Cardiac muscle cell (in vitro differentiated cells and primary cell): ENCODE measurements at regions not wholly inside any gene's neighbourhood (a gene's known extent, or its start where the extent isn't known, plus 50 kb on each side); places are given as distances from the start of the nearest gene placed in this dataset.

Source experiments
- DNase-seq, 2 donors: peaks; one replicate each; pipeline versions ENCODE4 v3.0.0 to v3.0.0-alpha.2; 2010 to 2017; ENCODE audit warnings: low read depth in 1 of 2, low spot score in 1 of 2
- H3K27ac ChIP-seq: fragments of 200-600 bp; sonication (generic); 2 replicates; pipeline ENCODE4 v1.5.1; 2016
- H3K27me3 ChIP-seq: fragments of 200-600 bp; sonication (generic); 2 replicates; pipeline ENCODE4 v1.6.0; 2016; ENCODE audit warnings: control low read depth
- H3K36me3 ChIP-seq: fragments of 200-600 bp; sonication (generic); 2 replicates; pipeline ENCODE4 v1.5.1; 2016; ENCODE audit warnings: control low read depth
- H3K4me1 ChIP-seq: fragments of 200-600 bp; sonication (generic); 2 replicates; pipeline ENCODE4 v1.8.1; 2017; ENCODE audit warnings: low read depth, mild to moderate bottlenecking, mixed run types
- H3K4me3 ChIP-seq: fragments of 200-600 bp; sonication (generic); 2 replicates; pipeline ENCODE4 v1.5.1; 2016; ENCODE audit warnings: mild to moderate bottlenecking
- H3K9me3 ChIP-seq: fragments of 200-600 bp; sonication (generic); 2 replicates; pipeline ENCODE4 v1.5.1; 2017; ENCODE audit warnings: low read depth, mild to moderate bottlenecking, control low read depth
- TF ChIP-seq, protein P1 (sequence below): IDR thresholded peaks from 2 replicates; pipeline ENCODE4 v1.5.1; 2012; ENCODE audit warnings: low read depth, mild to moderate bottlenecking, low read length

- peak in 1 of 2 donors; percentile 15 for DNase-seq
- no peaks in the 10 kb centered on the region for H3K9me3 ChIP-seq
- TF ChIP-seq, protein P1, sequence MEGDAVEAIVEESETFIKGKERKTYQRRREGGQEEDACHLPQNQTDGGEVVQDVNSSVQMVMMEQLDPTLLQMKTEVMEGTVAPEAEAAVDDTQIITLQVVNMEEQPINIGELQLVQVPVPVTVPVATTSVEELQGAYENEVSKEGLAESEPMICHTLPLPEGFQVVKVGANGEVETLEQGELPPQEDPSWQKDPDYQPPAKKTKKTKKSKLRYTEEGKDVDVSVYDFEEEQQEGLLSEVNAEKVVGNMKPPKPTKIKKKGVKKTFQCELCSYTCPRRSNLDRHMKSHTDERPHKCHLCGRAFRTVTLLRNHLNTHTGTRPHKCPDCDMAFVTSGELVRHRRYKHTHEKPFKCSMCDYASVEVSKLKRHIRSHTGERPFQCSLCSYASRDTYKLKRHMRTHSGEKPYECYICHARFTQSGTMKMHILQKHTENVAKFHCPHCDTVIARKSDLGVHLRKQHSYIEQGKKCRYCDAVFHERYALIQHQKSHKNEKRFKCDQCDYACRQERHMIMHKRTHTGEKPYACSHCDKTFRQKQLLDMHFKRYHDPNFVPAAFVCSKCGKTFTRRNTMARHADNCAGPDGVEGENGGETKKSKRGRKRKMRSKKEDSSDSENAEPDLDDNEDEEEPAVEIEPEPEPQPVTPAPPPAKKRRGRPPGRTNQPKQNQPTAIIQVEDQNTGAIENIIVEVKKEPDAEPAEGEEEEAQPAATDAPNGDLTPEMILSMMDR: no peak
- no peak overlapping the region for H3K27ac ChIP-seq
- H3K4me3 ChIP-seq: no peak overlapping the region
- peaks cover 29% of the 10 kb centered on the region for H3K4me1 ChIP-seq
- no peaks in the 10 kb centered on the region for H3K27me3 ChIP-seq
- H3K36me3 ChIP-seq: peaks cover 6% of the 10 kb centered on the region
Measured at GRCh38 chr9:110101531-110102161, 106.3 kb downstream of the C9orf152 start.

DNA sequence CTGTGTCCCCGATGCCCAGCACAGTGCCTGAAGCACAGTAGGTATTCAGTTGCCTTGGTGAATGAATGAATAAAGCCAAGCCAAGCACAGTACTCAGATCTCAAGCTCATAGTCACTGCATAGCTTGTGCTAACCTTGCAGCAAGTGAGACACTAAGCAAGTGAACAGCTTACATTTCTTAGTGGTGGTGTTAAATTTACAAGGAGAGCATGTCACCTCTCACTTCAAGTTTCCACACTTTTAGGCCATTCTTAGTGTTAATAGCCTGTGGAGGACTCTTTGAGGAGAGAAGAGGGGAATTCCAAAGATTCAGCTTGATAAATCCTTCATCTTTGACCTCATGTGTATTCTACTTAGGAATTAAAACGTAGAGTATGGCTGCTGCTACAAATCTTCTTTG is 104.7 kb downstream of the C9orf152 start:
- DNase-seq: no peak
- TF ChIP-seq, protein P1: no peak
- Histone ChIP-seq H3K36me3 (peaks cover 6% of the 10 kb centered on the region), H3K27ac (no peak overlapping the region), H3K27me3 (no peaks in the 10 kb centered on the region), H3K9me3 (no peaks in the 10 kb centered on the region), H3K4me3 (no peak overlapping the region), H3K4me1 (peaks cover 32% of the 10 kb centered on the region)

- Histone ChIP-seq H3K27ac (no peak overlapping the region), H3K27me3 (no peaks in the 10 kb centered on the region), H3K4me3 (no peak overlapping the region), H3K4me1 (peaks cover 26% of the 10 kb centered on the region), H3K9me3 (no peaks in the 10 kb centered on the region), H3K36me3 (no peaks in the 10 kb centered on the region)
- DNase-seq: peak in 1 of 2 donors; percentile 67
- TF ChIP-seq, protein P1: no peak
Measured at GRCh38 chr9:110104261-110104809, 103.6 kb downstream of the C9orf152 start.

DNA sequence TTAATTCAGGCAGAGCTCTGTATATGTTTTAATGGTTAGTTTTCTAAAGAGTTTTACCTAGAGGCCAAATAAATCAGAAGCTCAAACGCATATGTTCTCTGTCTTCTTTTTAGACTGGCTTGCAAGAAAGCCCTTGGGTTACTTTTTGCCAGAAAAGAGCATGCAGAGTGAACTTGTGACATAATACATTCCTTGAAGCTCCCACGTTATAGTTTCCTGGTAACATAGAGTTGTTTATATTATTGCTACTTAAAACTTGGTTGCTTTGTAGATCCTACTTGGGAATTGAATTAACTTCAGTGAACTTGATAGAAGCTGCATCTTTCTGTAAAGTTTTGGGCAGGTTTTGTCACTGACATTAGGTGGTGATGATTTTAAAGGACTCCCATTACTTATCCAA is 102.9 kb downstream of the C9orf152 start:
- no peak overlapping the region for H3K27ac ChIP-seq
- H3K27me3 ChIP-seq: no peaks in the 10 kb centered on the region
- no peak overlapping the region for H3K4me3 ChIP-seq
- no peaks in the 10 kb centered on the region for H3K36me3 ChIP-seq
- peak in 1 of 2 donors; percentile 80 for DNase-seq
- peaks cover 28% of the 10 kb centered on the region for H3K4me1 ChIP-seq
- TF ChIP-seq, protein P1: no peak
- H3K9me3 ChIP-seq: no peaks in the 10 kb centered on the region

GRCh38 chr9:110106661-110107060 is 101.3 kb downstream of the C9orf152 start:
- Histone ChIP-seq H3K27ac (no peak overlapping the region), H3K36me3 (no peaks in the 10 kb centered on the region), H3K27me3 (no peaks in the 10 kb centered on the region), H3K4me3 (no peak overlapping the region), H3K9me3 (no peaks in the 10 kb centered on the region), H3K4me1 (peaks cover 28% of the 10 kb centered on the region)
- TF ChIP-seq, protein P1: no peak
- DNase-seq: no peak
